Hepatocyte (in vitro differentiated cells): ENCODE measurements at regions not wholly inside any gene's neighbourhood (a gene's known extent, or its start where the extent isn't known, plus 50 kb on each side); places are given as distances from the start of the nearest gene placed in this dataset.

ENCODE experiments used
- EZH2 ChIP-seq: fragments of 200-600 bp; sonication (generic); IDR thresholded peaks from 2 replicates; pipeline ENCODE4 v1.6.1; 2016; ENCODE audit warnings: antibody characterized with exemption, mild to moderate bottlenecking, borderline replicate concordance
- EZH2phosphoT487 ChIP-seq: fragments of 200-600 bp; sonication (generic); IDR thresholded peaks from one replicate; pipeline ENCODE4 v1.6.1; 2018; ENCODE audit warnings: antibody characterized with exemption, mild to moderate bottlenecking, low read depth, moderate library complexity; ENCODE audit not compliant: unreplicated experiment, severe bottlenecking
- TF ChIP-seq, protein P1 (sequence below): fragments of 200-600 bp; sonication (generic); IDR thresholded peaks from 2 replicates; pipeline ENCODE4 v1.5.1; 2016; ENCODE audit warnings: antibody characterized with exemption, mild to moderate bottlenecking; ENCODE audit not compliant: poor library complexity

DNA sequence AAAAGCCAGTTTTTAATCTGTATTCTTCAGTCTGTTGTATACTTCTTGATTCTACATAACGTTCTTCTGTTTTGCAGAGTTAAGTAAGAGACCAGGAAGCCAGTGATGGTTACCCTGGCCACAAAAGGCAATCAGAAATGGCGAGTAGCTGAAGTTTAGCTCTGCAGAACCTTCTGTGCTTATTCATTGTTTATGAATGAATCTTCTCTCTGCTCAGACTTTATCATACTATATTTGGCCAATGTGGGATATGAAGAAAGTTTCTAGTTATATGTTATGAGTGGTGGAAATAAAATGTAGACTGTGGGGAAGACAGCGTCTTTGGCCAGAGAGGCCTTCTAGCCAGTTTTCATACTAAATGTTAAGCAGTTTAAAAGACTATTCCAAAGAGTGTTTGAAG is 249.9 kb upstream of the RGS6 start:
- TF ChIP-seq, protein P1, sequence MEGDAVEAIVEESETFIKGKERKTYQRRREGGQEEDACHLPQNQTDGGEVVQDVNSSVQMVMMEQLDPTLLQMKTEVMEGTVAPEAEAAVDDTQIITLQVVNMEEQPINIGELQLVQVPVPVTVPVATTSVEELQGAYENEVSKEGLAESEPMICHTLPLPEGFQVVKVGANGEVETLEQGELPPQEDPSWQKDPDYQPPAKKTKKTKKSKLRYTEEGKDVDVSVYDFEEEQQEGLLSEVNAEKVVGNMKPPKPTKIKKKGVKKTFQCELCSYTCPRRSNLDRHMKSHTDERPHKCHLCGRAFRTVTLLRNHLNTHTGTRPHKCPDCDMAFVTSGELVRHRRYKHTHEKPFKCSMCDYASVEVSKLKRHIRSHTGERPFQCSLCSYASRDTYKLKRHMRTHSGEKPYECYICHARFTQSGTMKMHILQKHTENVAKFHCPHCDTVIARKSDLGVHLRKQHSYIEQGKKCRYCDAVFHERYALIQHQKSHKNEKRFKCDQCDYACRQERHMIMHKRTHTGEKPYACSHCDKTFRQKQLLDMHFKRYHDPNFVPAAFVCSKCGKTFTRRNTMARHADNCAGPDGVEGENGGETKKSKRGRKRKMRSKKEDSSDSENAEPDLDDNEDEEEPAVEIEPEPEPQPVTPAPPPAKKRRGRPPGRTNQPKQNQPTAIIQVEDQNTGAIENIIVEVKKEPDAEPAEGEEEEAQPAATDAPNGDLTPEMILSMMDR = no peak
- TF ChIP-seq EZH2 (no peak), EZH2phosphoT487 (no peak)
